Heart right ventricle (tissue), 16 donors: ENCODE measurements at regions not wholly inside any gene's neighbourhood (a gene's known extent, or its start where the extent isn't known, plus 50 kb on each side); places are given as distances from the start of the nearest gene placed in this dataset.

Source experiments
- ATAC-seq, 8 donors: fragments of 200-7000 bp; cut with Tn5 transposase; one replicate each; pipeline ENCODE4 v1.9.1; 2020; ENCODE audit warnings: mild to moderate bottlenecking in 8 of 8, moderate library complexity in 8 of 8, moderate number of reproducible peaks in 1 of 8
- DNase-seq, 2 donors: peaks; one replicate each; pipeline ENCODE4 v3.0.0-alpha.2; 2020
- H3K27ac ChIP-seq, 10 donors: fragments of 200-600 bp; sonication (generic) in 2 of 10; one replicate each; pipeline versions ENCODE4 v1.5.0 to v1.8.0; 2020 to 2022; ENCODE audit warnings: mild to moderate bottlenecking in 3 of 10
- H3K27me3 ChIP-seq, 7 donors: fragments of 200-600 bp; one replicate each; pipeline ENCODE4 v1.8.0; 2021 to 2022; ENCODE audit warnings: mild to moderate bottlenecking in 2 of 7
- H3K36me3 ChIP-seq, 9 donors: fragments of 200-600 bp; sonication (generic) in 1 of 9; one replicate each; pipeline versions ENCODE4 v1.5.0 to v1.8.0; 2020 to 2022; ENCODE audit warnings: mild to moderate bottlenecking in 2 of 9
- H3K4me1 ChIP-seq, 9 donors: fragments of 200-600 bp; sonication (generic) in 1 of 9; one replicate each; pipeline versions ENCODE4 v1.5.0 to v1.8.0; 2020 to 2022; ENCODE audit warnings: mild to moderate bottlenecking in 4 of 9
- H3K4me3 ChIP-seq, 10 donors: fragments of 200-600 bp; sonication (generic) in 2 of 10; one replicate each; pipeline versions ENCODE4 v1.5.0 to v1.8.0; 2020 to 2022; ENCODE audit warnings: mild to moderate bottlenecking in 7 of 10, moderate library complexity in 2 of 10
- H3K9me3 ChIP-seq, 11 donors: fragments of 200-600 bp in 10 of 11; sonication (generic) in 2 of 11; one replicate each; pipeline versions ENCODE4 v1.5.0 to v1.8.0; 2013 to 2022; ENCODE audit warnings: mild to moderate bottlenecking in 2 of 11, control low read depth in 1 of 11, moderate library complexity in 1 of 11
- WGBS, 2 donors: extraction: QIAGEN DNeasy Blood & Tissue Kit; methylation state at CpG; one replicate each; pipeline ENCODE4 v1.1.7; 2013; ENCODE audit warnings: inconsistent platforms in 1 of 2; 5-methylcytosine and 5-hydroxymethylcytosine counted together
- intact Hi-C, 10 donors: fragments of 100-400 bp; cut with DNase I; formaldehyde crosslinking; loops; one replicate each; pipeline versions ENCODE4 v1.11.1 to v1.14.2; 2022
- TF ChIP-seq, protein P1 (sequence below), 9 donors: fragments of 200-600 bp; sonication (generic) in 2 of 9; IDR thresholded peaks; one replicate each; pipeline versions ENCODE4 v1.5.0 to v1.8.0; 2021 to 2022; ENCODE audit warnings: antibody characterized with exemption in 9 of 9, mild to moderate bottlenecking in 5 of 9, moderate library complexity in 1 of 9
- donor health status: Arrhythmogenic right ventricular cardiomyopathy.
- donor health status: ischemic (EF 13 %, LVEDD 7.1; RV severe dilation, severe dysfunction).
- donor health status: healthy with polysubstance abuse.
- donor health status: DM: no; HTN: yes; CAD: no.
- donor health status: DM: no; HTN: no; CAD: no.
- donor health status: ischemic (EF 25% LVEDD 6.9; RV normal size, moderate dysfunction).
- donor health status: ischemic (EF 25% LVEDD 5.7; RV mildly dilated, moderate dysfunction).
- donor health status: healthy.
- donor health status: DM: yes; HTN: yes; CAD: no.
- donor health status: Ischemic cardiomyopathy.
- donor health status: ischemic (EF 35%, LVEDD 5.7; RV mildly dilated, moderate dysfunction).
- donor health status: nonischemic (EF 11% LVEDD 7.7; RV severe dilation, severe dysfunction).
- donor health status: DM: yes; HTN: yes; CAD: no.
- donor health status: PGD.
- donor health status: ischemic (EF 29% LVEDD 5.4; RV normal size, mild dysfunction).
- donor health status: nonischemic (EF 23%, LVEDD 6.1; RV moderate dilation, normal function).

GRCh38 chr5:72607381-72607780 lies 100.2 kb upstream of the ZNF366 start:
- H3K4me1 ChIP-seq = peaks cover 0 to 15% (median 0%) of the 10 kb centered on the region in 9 donors
- no peak overlapping the region for H3K4me3 ChIP-seq
- DNase-seq = no peak
- no peaks in the 10 kb centered on the region for H3K36me3 ChIP-seq
- H3K9me3 ChIP-seq = no peaks in the 10 kb centered on the region
- WGBS, 2 donors = 94 to 95% methylated on average over 2 of the region's 2 CpGs
- TF ChIP-seq, protein P1, sequence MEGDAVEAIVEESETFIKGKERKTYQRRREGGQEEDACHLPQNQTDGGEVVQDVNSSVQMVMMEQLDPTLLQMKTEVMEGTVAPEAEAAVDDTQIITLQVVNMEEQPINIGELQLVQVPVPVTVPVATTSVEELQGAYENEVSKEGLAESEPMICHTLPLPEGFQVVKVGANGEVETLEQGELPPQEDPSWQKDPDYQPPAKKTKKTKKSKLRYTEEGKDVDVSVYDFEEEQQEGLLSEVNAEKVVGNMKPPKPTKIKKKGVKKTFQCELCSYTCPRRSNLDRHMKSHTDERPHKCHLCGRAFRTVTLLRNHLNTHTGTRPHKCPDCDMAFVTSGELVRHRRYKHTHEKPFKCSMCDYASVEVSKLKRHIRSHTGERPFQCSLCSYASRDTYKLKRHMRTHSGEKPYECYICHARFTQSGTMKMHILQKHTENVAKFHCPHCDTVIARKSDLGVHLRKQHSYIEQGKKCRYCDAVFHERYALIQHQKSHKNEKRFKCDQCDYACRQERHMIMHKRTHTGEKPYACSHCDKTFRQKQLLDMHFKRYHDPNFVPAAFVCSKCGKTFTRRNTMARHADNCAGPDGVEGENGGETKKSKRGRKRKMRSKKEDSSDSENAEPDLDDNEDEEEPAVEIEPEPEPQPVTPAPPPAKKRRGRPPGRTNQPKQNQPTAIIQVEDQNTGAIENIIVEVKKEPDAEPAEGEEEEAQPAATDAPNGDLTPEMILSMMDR (IDR thresholded peaks at IDR 0.05) = no peak
- intact Hi-C loops = no loop called here
- no peak overlapping the region for H3K27ac ChIP-seq
- H3K27me3 ChIP-seq = no peaks in the 10 kb centered on the region
- ATAC-seq = no peak

- TF ChIP-seq, protein P1 (IDR thresholded peaks at IDR 0.05) = no peak
- Histone ChIP-seq H3K36me3 (no peaks in the 10 kb centered on the region), H3K27me3 (no peaks in the 10 kb centered on the region), H3K27ac (no peak overlapping the region), H3K9me3 (no peaks in the 10 kb centered on the region), H3K4me1 (peaks cover 0 to 15% (median 0%) of the 10 kb centered on the region in 9 donors), H3K4me3 (no peak overlapping the region)
- 96 to 97% methylated on average over 5 of the region's 5 CpGs for WGBS, 2 donors
- no peak for ATAC-seq
- intact Hi-C loops = no loop called here
- no peak for DNase-seq
These were observed 99.3 kb upstream of the ZNF366 start for GRCh38 chr5:72606525-72606924.

- TF ChIP-seq, protein P1 (IDR thresholded peaks at IDR 0.05) = no peak
- Histone ChIP-seq H3K9me3 (no peaks in the 10 kb centered on the region), H3K27me3 (no peaks in the 10 kb centered on the region), H3K4me3 (no peak overlapping the region), H3K4me1 (peaks cover 0 to 13% (median 0%) of the 10 kb centered on the region in 9 donors), H3K36me3 (no peaks in the 10 kb centered on the region), H3K27ac (no peak overlapping the region)
- DNase-seq (no peak), ATAC-seq (no peak)
- intact Hi-C loops = no loop called here
These were observed 98.4 kb upstream of the ZNF366 start for GRCh38 chr5:72605632-72606031.

DNA sequence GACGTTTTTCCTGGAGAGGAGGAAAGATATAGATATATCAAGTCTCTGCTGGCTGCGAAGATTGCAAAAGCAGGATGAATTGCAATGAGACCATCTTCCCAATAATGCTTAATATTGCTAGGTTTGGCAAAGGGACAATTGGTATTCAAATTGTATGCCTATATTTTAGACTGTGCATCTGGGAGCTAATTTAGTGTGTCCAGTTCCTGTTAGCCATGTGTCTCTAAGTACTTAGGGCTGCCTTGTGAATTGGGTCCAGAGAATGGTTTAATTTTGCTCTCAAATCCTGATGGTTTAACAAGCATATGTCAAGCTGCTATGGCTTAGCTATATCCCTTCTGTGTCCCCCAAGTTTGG lies 97.6 kb upstream of the ZNF366 start:
- peak overlapping the region in 1 of 10 donors; percentile 29 for H3K27ac ChIP-seq
- intact Hi-C loops = no loop called here

More for the DNA sequence above, 97.6 kb upstream of the ZNF366 start:
- no peaks in the 10 kb centered on the region for H3K9me3 ChIP-seq
- ATAC-seq (no peak), DNase-seq (no peak)
- 60 to 65% methylated on average over 2 of the region's 2 CpGs for WGBS, 2 donors
- no peaks in the 10 kb centered on the region for H3K36me3 ChIP-seq
- peaks cover 0 to 21% (median 0%) of the 10 kb centered on the region in 9 donors for H3K4me1 ChIP-seq
- TF ChIP-seq, protein P1 (IDR thresholded peaks at IDR 0.05) = no peak
- no peak overlapping the region for H3K4me3 ChIP-seq
- H3K27me3 ChIP-seq = no peaks in the 10 kb centered on the region
